ENCODE measurements at regions not wholly inside any gene's neighbourhood (a gene's known extent, or its start where the extent isn't known, plus 50 kb on each side); places are given as distances from the start of the nearest gene placed in this dataset.

DNA sequence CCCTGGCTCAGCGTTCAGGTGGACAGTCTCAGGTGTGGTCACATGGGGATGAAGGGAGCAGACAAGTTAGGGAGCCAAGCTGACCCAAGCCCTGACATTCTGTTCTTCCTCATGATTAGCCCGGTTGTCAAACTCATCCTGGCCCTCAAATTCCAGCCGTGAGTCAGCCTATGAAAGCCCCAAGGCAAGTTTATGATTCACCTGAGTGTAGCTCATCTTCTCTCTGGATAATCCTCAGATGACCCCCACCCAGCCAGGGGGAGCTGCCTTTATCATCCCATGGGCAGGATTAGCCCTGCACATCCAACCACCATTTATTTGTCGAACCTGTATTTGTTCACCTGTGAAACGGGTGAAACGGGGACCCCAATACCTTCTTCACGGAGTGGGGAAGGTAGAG is 161.9 kb downstream of the DHX35 start:
- peaks cover 52% of the 10 kb centered on the region for H3K27me3 ChIP-seq (replicated peaks; ENCODE audit: control insufficient read depth, insufficient read depth, low read length)
- H3K4me1 ChIP-seq (ENCODE audit: control insufficient read depth, insufficient read depth, low read length) = no peaks in the 10 kb centered on the region
- H3K9ac ChIP-seq (ENCODE audit: low read length) = no peak overlapping the region
- H3K4me3 ChIP-seq (ENCODE audit: low read length) = no peak overlapping the region
- H3K9me3 ChIP-seq (ENCODE audit: control insufficient read depth, low read length) = peaks cover 7% of the 10 kb centered on the region
- no peak for DNase-seq (ENCODE audit: low read depth)
- no peaks in the 10 kb centered on the region for H3K36me3 ChIP-seq (ENCODE audit: control insufficient read depth, insufficient read depth, low read length, severe bottlenecking)

DNA sequence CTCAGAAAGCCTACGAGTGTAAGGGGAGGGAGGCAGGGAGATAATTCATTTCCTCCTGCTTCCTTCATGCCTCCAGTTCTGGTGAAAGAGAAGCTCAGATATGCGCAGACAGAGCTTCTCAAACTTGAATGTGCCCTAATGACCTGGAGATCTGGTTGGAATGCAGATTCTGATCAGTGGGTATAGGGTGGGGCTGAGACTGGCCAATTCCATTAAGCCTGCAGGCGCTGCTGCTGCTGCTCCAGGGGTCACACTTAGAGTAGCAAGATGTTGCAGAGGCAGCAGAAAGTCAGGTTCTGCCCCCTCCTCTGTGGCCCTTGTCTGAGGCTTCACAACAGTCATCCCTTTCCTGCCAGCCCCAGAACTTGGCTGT is 161.0 kb downstream of the DHX35 start:
- no peak overlapping the region for H3K9ac ChIP-seq (ENCODE audit: low read length)
- H3K9me3 ChIP-seq (ENCODE audit: control insufficient read depth, low read length) = peaks cover 7% of the 10 kb centered on the region
- H3K4me1 ChIP-seq (ENCODE audit: control insufficient read depth, insufficient read depth, low read length) = no peaks in the 10 kb centered on the region
- H3K4me3 ChIP-seq (ENCODE audit: low read length) = no peak overlapping the region
- no peaks in the 10 kb centered on the region for H3K36me3 ChIP-seq (ENCODE audit: control insufficient read depth, insufficient read depth, low read length, severe bottlenecking)
- no peak for DNase-seq (ENCODE audit: low read depth)
- H3K27me3 ChIP-seq (replicated peaks; ENCODE audit: control insufficient read depth, insufficient read depth, low read length) = peaks cover 52% of the 10 kb centered on the region

DNA sequence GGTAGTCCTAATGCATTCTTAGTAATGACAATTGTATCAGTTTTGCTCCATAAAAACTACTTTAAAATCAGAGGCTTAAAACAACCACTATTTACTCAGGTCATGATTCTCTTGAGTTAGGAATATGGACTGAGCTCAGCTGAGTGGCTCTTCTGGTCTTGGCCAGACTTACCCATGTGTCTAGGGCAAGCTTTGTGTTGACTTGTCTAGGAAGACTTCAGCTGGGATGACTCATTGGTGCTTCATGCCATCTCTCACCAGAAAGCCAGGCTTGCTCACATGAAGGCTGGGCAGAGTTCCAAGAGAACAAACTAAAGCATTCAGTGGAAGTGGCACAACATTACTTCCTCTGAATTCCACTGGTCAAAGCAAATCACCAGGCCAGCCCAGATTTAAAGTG is 155.3 kb downstream of the DHX35 start:
- peak; percentile 11 for DNase-seq (ENCODE audit: low read depth)
- no peaks in the 10 kb centered on the region for H3K36me3 ChIP-seq (ENCODE audit: control insufficient read depth, insufficient read depth, low read length, severe bottlenecking)
- no peaks in the 10 kb centered on the region for H3K4me1 ChIP-seq (ENCODE audit: control insufficient read depth, insufficient read depth, low read length)
- peaks cover 36% of the 10 kb centered on the region for H3K27me3 ChIP-seq (replicated peaks; ENCODE audit: control insufficient read depth, insufficient read depth, low read length)
- H3K4me3 ChIP-seq (ENCODE audit: low read length) = no peak overlapping the region
- H3K9me3 ChIP-seq (ENCODE audit: control insufficient read depth, low read length) = peaks cover 4% of the 10 kb centered on the region
- H3K9ac ChIP-seq (ENCODE audit: low read length) = no peak overlapping the region

DNA sequence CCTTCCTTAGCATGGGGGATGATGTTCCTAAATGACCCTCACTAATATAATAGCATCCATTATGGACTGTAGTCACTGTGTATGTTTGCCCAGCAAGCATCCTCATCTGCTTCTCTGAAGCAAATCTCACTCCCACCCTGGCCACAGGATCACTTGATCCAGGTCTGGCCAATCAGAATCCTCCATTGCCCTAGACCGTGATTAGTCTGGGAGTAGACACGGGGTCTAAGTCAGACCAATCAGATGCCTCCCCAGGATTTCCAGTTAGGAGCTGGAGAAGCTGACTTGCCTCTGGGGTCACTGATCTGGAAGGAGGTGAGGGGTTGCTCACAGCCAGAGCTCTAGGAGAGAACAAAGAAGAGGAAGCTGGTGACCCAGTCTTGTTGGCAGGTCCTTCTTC is 153.9 kb downstream of the DHX35 start:
- peaks cover 4% of the 10 kb centered on the region for H3K9me3 ChIP-seq (ENCODE audit: control insufficient read depth, low read length)
- H3K4me3 ChIP-seq (ENCODE audit: low read length) = no peak overlapping the region
- H3K4me1 ChIP-seq (ENCODE audit: control insufficient read depth, insufficient read depth, low read length) = no peaks in the 10 kb centered on the region
- peaks cover 29% of the 10 kb centered on the region for H3K27me3 ChIP-seq (replicated peaks; ENCODE audit: control insufficient read depth, insufficient read depth, low read length)
- H3K36me3 ChIP-seq (ENCODE audit: control insufficient read depth, insufficient read depth, low read length, severe bottlenecking) = no peaks in the 10 kb centered on the region
- H3K9ac ChIP-seq (ENCODE audit: low read length) = no peak overlapping the region
- DNase-seq (ENCODE audit: low read depth) = no peak

DNA sequence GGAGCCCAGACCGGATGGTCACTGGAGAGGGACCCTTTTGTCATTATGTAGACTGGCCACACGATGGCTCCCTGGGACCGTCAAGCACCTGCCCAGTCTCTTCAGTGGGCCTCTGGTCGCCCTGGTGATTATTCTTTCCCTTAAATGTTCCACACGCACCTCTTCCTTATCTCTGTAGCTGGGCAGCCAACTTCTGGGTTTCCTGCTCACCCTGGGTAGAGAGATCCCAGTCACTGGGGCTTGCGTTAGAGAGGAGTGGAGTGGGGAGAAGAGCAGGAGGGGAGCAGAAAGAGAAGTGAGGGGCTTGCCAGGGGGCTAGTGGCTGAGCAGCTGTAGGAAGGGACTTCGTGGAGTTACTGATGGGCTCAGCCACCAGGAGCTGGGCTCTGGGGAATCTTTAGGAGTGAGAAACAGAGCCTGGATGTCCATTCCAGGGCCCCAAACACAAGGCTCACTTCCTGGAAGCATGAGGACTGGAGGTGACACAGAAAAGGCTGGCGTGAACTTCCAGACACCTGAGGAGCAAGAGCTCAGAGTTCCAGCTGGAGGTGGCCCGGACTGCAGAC is 150.1 kb downstream of the DHX35 start:
- Histone ChIP-seq H3K4me3 (ENCODE audit: low read length) (no peak overlapping the region), H3K27me3 (replicated peaks; ENCODE audit: control insufficient read depth, insufficient read depth, low read length) (peaks cover 31% of the 10 kb centered on the region), H3K4me1 (ENCODE audit: control insufficient read depth, insufficient read depth, low read length) (peaks cover 16% of the 10 kb centered on the region), H3K9ac (ENCODE audit: low read length) (no peak overlapping the region), H3K36me3 (ENCODE audit: control insufficient read depth, insufficient read depth, low read length, severe bottlenecking) (no peaks in the 10 kb centered on the region), H3K9me3 (ENCODE audit: control insufficient read depth, low read length) (peaks cover 4% of the 10 kb centered on the region)
- peak; percentile 58 for DNase-seq (ENCODE audit: low read depth)

DNA sequence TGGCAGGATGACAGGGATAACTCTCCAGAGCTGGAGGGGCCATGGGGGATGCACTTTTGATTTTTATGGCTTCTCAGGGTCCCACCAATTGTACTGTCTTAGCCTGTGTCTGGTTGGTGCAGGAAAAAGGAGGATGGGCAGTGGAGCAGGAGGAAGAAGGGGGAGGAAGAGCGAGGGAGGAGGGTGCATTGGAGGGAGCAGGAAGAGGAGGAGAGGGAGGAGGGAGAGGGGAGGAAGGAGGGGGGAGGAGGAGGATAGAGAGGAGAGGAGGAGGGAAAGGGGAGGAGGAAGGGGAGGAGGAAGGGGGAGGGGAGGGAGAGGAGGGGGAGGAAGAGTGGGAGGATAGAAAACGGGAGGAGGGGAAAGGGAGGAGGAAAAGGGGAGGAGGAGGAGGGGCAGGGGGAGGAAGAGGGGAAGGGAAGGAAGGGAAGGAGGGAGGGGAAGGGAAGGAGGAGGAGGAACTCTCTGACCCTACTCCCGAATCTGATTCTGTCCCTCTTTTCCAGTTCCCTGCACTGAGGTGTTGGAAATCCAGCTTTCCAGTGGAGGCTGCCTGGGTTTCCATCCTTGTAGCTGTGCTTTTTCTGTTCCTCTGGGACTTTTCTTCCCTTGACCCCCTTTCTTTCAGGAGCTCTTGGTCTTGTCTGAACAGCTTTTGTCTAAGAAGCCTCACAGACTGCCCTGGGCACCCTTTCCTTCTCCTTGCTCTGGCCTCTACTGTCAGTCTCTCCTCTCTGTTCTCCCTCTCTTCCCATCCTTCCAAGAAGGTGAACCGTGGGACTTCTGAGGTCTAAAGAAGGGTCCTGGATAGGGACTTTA is 149.4 kb downstream of the DHX35 start:
- no peaks in the 10 kb centered on the region for H3K36me3 ChIP-seq (ENCODE audit: control insufficient read depth, insufficient read depth, low read length, severe bottlenecking)
- no peak overlapping the region for H3K9ac ChIP-seq (ENCODE audit: low read length)
- H3K27me3 ChIP-seq (replicated peaks; ENCODE audit: control insufficient read depth, insufficient read depth, low read length) = peaks cover 31% of the 10 kb centered on the region
- H3K4me1 ChIP-seq (ENCODE audit: control insufficient read depth, insufficient read depth, low read length) = peaks cover 17% of the 10 kb centered on the region
- no peaks in the 10 kb centered on the region for H3K9me3 ChIP-seq (ENCODE audit: control insufficient read depth, low read length)
- H3K4me3 ChIP-seq (ENCODE audit: low read length) = no peak overlapping the region
- DNase-seq (ENCODE audit: low read depth) = no peak

DNA sequence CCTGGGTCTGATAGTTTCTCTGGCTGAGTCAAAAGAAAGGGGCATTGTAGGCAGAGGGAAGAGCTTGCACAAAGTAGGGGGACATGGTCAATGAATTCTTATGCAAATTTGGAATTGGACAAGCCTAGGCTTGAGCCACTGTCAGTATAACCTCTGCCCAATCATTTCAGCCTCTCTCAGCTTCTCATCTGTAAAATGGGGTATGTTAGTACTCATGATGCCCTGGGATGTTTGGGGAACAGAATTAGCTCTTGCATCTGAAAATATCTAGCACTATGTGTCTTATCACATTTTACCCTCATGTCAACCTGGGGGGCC is 148.6 kb downstream of the DHX35 start:
- Histone ChIP-seq H3K4me3 (ENCODE audit: low read length) (no peak overlapping the region), H3K27me3 (replicated peaks; ENCODE audit: control insufficient read depth, insufficient read depth, low read length) (peaks cover 31% of the 10 kb centered on the region), H3K36me3 (ENCODE audit: control insufficient read depth, insufficient read depth, low read length, severe bottlenecking) (no peaks in the 10 kb centered on the region), H3K4me1 (ENCODE audit: control insufficient read depth, insufficient read depth, low read length) (peaks cover 17% of the 10 kb centered on the region), H3K9ac (ENCODE audit: low read length) (no peak overlapping the region), H3K9me3 (ENCODE audit: control insufficient read depth, low read length) (no peaks in the 10 kb centered on the region)
- no peak for DNase-seq (ENCODE audit: low read depth)

DNA sequence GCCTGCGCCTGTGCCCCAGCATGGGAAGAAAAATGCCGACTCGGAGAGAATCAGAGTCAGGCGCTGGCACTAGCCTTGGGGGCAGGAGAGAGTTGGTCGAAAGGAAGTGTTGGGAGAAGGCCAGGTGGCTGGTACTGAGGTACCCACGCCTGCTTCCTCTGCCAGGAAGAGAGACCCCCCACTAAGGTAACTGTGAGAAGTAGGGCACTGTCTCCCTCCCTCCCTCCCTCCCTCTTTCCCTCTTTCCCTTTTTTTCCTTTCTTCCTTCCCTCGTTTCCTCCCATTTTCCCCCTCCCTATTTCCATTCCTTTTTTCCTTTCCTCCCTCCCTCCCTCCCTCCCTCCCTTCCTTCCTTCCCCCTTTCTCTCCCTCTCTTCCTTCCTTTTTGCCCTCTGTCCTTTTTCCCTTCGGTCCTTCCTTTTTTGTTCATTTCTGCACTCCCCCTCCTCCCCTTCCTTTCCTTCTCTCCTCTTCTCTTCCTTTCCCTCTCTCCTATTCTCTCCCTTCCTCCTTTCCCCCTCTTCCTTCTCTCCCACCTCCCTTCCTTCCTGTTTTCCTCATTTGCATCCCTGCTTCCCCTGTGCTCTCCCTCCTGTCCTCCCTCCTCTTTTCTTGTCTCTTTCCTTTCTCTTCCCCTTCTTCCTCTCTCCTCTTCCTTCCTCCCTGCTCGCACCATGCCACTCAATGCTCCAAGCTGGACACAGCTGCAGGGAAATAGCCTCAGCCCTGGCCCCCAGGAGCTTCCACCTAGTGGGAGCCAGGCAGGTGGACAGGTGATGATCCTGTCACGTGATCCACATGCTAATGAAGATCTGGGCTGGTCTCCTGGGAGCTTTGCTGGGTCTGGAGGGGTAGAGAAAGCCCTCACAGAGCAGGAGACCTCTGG is 148.0 kb downstream of the DHX35 start:
- no peak for DNase-seq (ENCODE audit: low read depth)
- peaks cover 31% of the 10 kb centered on the region for H3K27me3 ChIP-seq (replicated peaks; ENCODE audit: control insufficient read depth, insufficient read depth, low read length)
- no peak overlapping the region for H3K4me3 ChIP-seq (ENCODE audit: low read length)
- H3K9ac ChIP-seq (ENCODE audit: low read length) = no peak overlapping the region
- H3K9me3 ChIP-seq (ENCODE audit: control insufficient read depth, low read length) = no peaks in the 10 kb centered on the region
- peaks cover 17% of the 10 kb centered on the region for H3K4me1 ChIP-seq (ENCODE audit: control insufficient read depth, insufficient read depth, low read length)
- no peaks in the 10 kb centered on the region for H3K36me3 ChIP-seq (ENCODE audit: control insufficient read depth, insufficient read depth, low read length, severe bottlenecking)

DNA sequence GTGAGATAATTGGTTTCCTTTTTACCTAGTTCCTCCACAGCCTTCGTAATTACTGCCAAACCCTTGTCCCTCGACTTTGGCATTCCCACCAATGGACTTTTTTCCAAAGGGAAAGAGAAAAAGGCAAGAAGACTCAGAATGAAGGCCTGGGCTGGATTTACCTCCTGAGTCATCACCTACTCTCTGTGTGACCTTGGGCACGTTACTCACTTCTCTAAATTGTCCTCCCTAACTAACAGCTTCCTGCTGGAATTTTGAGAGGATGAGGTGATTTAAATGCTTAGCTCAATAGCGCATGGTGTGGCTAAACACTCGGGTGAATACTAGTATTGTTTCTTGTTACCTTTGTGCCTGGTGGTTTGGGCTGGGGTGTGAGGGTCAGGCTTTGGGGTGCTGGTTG is 146.6 kb downstream of the DHX35 start:
- no peak overlapping the region for H3K9ac ChIP-seq (ENCODE audit: low read length)
- peaks cover 17% of the 10 kb centered on the region for H3K4me1 ChIP-seq (ENCODE audit: control insufficient read depth, insufficient read depth, low read length)
- no peak overlapping the region for H3K4me3 ChIP-seq (ENCODE audit: low read length)
- H3K36me3 ChIP-seq (ENCODE audit: control insufficient read depth, insufficient read depth, low read length, severe bottlenecking) = no peaks in the 10 kb centered on the region
- peaks cover 4% of the 10 kb centered on the region for H3K9me3 ChIP-seq (ENCODE audit: control insufficient read depth, low read length)
- H3K27me3 ChIP-seq (replicated peaks; ENCODE audit: control insufficient read depth, insufficient read depth, low read length) = peaks cover 26% of the 10 kb centered on the region
- no peak for DNase-seq (ENCODE audit: low read depth)

DNA sequence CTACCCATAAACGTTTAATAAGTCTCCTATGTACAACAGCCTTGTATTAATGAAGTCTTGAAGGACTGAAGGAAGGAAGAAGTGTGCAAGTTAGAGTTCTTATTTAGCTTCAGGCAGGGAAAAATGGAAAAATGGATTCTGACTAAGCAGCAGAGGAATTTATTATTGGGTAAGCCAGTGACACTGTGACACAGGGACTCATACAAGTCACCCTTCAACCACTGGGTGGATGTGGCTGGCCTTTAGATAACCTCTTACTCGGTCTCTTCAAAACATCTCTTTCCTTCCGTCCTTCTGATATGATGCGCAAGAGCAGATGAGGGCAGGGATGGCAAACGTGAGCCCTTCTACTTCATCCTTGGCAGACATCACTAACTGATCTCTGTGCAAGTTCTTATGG is 145.6 kb downstream of the DHX35 start:
- H3K4me1 ChIP-seq (ENCODE audit: control insufficient read depth, insufficient read depth, low read length) = peaks cover 17% of the 10 kb centered on the region
- peaks cover 18% of the 10 kb centered on the region for H3K27me3 ChIP-seq (replicated peaks; ENCODE audit: control insufficient read depth, insufficient read depth, low read length)
- peaks cover 10% of the 10 kb centered on the region for H3K9me3 ChIP-seq (ENCODE audit: control insufficient read depth, low read length)
- H3K9ac ChIP-seq (ENCODE audit: low read length) = no peak overlapping the region
- DNase-seq (ENCODE audit: low read depth) = peak; percentile 9
- H3K4me3 ChIP-seq (ENCODE audit: low read length) = no peak overlapping the region
- no peaks in the 10 kb centered on the region for H3K36me3 ChIP-seq (ENCODE audit: control insufficient read depth, insufficient read depth, low read length, severe bottlenecking)

DNA sequence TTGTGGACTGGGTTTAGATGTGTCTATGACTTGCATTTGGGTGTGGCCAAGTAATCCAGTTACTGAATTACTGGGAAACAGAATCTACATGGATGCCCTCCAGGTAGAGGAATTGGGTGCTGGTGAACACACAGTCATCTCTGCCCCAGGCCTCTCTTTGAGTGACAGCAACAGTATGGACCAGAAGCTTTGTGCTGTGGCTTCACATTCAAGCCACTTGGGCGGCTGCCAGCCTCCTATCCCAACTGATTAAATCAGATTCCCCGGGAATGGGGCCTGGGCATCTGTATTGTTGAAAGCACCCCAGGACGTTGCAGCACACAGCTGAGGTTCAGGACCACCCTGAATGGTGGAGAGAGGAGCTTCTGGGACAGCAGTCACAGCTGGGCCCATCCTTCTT is 144.6 kb downstream of the DHX35 start:
- no peak for DNase-seq (ENCODE audit: low read depth)
- Histone ChIP-seq H3K9ac (ENCODE audit: low read length) (no peak overlapping the region), H3K9me3 (ENCODE audit: control insufficient read depth, low read length) (peaks cover 10% of the 10 kb centered on the region), H3K36me3 (ENCODE audit: control insufficient read depth, insufficient read depth, low read length, severe bottlenecking) (no peaks in the 10 kb centered on the region), H3K4me3 (ENCODE audit: low read length) (no peak overlapping the region), H3K27me3 (replicated peaks; ENCODE audit: control insufficient read depth, insufficient read depth, low read length) (peaks cover 22% of the 10 kb centered on the region), H3K4me1 (ENCODE audit: control insufficient read depth, insufficient read depth, low read length) (peaks cover 17% of the 10 kb centered on the region)

Data from adipocyte (in vitro differentiated cells).